Choroid plexus epithelial cell (primary cell): ENCODE measurements at regions not wholly inside any gene's neighbourhood (a gene's known extent, or its start where the extent isn't known, plus 50 kb on each side); places are given as distances from the start of the nearest gene placed in this dataset.

Experiments
- DNase-seq: peaks from one replicate; pipeline ENCODE4 v3.0.0-alpha.2; 2010; ENCODE audit warnings: low read depth
- H3K4me3 ChIP-seq: 2 replicates; pipeline ENCODE4 v1.5.1; 2011; ENCODE audit warnings: low read depth, mild to moderate bottlenecking, control low read depth, low read length, moderate library complexity
- TF ChIP-seq, protein P1 (sequence below): conservative IDR thresholded peaks from 2 replicates; pipeline ENCODE4 v1.5.1; 2011; ENCODE audit warnings: low read depth, mild to moderate bottlenecking, control low read depth, inconsistent platforms, low read length, moderate library complexity

DNA sequence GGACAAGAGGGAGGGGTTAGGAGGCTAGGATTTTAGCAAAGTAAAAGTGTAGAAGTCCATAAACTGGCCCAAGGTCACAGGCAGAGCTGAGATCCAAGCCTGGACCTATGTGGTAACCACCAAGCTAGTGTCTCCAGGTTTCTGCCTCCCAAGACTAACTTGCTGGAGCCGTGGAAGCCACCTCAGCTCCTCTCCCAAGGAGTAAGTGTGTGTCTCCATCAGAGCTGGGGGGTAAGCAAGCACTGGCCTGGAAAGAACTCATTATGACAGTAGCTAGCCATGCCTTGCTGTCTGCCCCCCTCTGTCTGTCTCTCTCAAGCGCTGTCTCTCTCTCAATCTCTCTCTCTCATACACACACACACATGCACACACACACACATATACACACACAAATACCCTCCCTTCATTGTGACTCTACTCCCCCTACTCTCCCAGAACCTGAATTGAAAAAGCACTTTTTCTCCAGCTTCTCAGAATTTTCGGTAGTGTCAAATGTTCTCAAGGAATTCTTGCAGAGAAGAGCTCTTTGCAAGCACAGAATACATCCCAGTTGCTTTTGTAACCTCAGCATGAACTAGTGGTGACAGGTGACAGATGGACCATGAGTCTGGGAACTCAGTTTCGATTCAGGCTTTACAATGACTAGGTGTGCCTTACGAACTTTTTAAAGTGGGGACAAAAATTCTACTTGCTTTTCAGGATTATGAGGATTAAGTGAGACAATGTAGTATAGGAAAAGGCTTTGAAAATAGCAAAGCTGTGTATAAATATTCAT, 238.0 kb upstream of the FGGY start:
- TF ChIP-seq, protein P1, sequence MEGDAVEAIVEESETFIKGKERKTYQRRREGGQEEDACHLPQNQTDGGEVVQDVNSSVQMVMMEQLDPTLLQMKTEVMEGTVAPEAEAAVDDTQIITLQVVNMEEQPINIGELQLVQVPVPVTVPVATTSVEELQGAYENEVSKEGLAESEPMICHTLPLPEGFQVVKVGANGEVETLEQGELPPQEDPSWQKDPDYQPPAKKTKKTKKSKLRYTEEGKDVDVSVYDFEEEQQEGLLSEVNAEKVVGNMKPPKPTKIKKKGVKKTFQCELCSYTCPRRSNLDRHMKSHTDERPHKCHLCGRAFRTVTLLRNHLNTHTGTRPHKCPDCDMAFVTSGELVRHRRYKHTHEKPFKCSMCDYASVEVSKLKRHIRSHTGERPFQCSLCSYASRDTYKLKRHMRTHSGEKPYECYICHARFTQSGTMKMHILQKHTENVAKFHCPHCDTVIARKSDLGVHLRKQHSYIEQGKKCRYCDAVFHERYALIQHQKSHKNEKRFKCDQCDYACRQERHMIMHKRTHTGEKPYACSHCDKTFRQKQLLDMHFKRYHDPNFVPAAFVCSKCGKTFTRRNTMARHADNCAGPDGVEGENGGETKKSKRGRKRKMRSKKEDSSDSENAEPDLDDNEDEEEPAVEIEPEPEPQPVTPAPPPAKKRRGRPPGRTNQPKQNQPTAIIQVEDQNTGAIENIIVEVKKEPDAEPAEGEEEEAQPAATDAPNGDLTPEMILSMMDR, result no peak
- no peak overlapping the region for H3K4me3 ChIP-seq
- no peak for DNase-seq

DNA sequence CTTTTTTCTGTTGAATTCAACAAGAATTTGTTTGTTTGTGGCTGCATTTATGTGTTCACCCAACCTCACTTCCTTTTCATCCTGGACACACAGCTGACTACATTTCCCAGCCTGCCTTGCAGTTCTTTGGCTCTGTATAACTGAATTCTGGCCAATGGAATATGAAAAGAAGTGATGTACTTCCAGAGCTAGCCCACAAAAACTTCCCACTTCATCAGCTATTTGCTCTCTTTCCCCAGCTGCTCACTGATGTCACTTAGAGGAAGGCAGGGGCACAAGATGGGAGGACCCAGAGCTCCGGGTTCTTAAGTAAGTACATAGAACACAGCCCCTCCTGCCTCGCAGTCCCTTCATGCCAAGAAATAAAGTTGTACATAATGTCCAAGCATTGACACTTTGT, 235.0 kb upstream of the FGGY start:
- TF ChIP-seq, protein P1, result peak; percentile 7
- H3K4me3 ChIP-seq, result peak overlapping the region; percentile 34
- peak; percentile 99 for DNase-seq

DNA sequence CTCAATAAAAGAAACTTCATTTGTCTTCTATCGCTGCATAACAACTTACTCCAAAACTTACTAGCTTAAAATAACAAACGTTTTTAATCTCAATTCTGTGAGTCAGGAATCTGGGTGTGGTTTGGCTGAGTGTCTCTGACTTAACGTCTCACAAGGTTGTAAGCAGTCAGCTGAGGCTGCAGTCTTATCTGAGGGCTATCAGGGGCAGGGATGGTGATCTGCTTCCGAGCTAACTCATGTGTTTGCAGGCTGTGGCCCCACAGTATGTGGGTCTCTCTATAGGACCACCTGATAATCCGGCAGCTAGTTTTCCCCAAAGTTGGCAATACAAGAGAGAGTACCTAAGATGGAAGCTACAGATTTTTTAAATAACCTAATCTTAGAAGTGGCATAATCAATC, 234.2 kb upstream of the FGGY start:
- TF ChIP-seq, protein P1, result no peak
- no peak overlapping the region for H3K4me3 ChIP-seq

DNA sequence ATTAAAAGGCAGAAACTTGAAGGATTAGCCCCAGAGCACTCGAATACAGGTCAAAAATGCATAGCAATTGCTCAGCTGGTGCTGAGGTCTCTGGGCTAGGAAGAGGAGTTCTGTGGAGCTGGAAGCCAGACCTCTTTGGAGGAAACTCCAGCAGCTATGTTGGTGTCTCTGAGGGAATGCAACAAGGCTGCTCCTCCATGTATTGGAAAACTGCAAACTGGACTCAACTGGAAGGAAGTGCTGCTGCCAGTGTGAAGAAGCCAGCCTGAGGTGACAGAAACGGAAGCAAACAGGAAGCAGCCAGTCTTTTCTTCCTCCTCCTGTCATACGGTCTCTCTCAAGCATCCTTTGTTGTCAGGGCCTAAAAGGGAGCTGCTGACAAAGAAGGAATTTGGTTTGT, 233.4 kb upstream of the FGGY start:
- H3K4me3 ChIP-seq, result no peak overlapping the region
- TF ChIP-seq, protein P1, result no peak
- DNase-seq, result no peak

More for the DNA sequence above, 234.2 kb upstream of the FGGY start:
- peak; percentile 89 for DNase-seq

DNA sequence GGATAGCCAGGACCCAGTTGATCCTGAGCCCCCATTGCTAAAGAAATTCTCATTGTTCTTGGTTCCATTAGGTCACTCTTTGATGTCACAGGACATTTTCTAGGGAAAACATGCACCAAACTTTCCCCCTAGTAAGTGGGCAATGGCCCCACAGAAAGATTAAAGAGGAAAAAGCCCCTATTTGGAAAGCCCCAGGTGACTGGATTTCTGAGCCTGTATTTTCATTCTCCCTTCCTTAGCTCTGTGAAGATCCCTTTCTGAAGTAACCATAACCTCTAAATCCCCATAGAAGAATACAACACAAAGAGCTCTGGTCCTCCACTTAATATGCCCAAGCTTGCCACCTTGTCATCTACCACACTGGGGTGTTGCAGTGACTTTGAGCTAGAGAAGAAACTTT, 232.3 kb upstream of the FGGY start:
- TF ChIP-seq, protein P1, result no peak
- no peak for DNase-seq

DNA sequence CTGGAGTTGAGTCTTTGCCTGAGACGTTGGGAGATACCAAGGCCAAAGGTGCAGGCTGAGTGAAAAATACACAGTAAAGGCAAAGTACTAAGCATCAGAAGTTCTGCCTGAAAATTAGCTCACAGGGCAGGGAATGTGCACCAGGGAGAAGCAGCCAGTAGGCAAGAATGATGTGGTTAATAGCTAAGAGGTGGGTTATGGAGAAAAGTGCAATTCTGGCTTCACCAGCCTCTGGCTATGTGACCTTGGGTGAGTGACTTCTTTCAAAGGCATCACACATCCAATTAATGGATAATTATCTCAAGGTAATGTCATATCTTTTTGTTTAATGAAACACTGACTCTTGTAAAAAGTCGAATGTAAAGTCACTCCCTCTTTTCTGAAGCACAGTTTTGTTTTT, 230.7 kb upstream of the FGGY start:
- DNase-seq, result no peak
- H3K4me3 ChIP-seq, result no peak overlapping the region
- TF ChIP-seq, protein P1, result no peak

More for the DNA sequence above, 232.3 kb upstream of the FGGY start:
- no peak overlapping the region for H3K4me3 ChIP-seq

DNA sequence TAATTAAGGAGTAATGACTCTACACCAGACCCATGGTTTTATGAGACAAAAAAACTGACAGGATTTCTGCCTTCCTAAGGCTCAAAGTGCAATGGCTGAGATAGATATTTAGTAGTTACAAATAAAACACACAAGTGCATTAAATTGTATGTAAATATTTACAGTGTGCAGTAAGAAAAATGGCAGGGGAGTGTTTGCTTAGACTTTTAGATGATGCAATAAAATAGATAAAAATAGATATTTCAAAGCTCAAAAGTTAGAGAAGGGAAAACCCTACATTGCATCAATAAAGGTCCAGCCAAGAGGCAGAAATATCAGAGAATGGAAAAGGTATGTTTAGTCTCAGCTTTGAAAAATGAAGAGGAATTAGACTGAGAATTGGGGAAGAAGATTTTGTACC, 226.3 kb upstream of the FGGY start:
- no peak overlapping the region for H3K4me3 ChIP-seq
- peak; percentile 33 for DNase-seq
- TF ChIP-seq, protein P1, result no peak
